ENCODE measurements at regions not wholly inside any gene's neighbourhood (a gene's known extent, or its start where the extent isn't known, plus 50 kb on each side); places are given as distances from the start of the nearest gene placed in this dataset.

DNA sequence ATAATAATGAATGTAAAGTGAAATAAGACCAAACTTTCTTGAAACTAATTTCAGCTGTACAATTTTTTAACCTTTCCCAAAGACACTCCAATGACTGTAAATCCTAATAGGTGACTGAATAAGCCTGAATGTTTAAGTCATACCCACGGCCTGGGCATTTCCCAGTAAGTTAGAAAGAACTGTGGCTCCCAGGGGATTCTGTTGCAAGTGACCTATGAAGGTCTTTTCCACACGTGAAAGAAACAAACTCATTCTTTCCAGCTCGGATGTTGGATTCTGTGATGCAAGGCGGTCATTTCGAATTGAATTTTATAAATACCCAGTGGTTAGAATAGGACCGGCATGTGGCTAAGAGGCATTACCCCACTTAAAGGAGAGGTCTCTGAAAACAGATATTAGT lies 1134.4 kb downstream of the GALC start:
- TF ChIP-seq, protein P1, sequence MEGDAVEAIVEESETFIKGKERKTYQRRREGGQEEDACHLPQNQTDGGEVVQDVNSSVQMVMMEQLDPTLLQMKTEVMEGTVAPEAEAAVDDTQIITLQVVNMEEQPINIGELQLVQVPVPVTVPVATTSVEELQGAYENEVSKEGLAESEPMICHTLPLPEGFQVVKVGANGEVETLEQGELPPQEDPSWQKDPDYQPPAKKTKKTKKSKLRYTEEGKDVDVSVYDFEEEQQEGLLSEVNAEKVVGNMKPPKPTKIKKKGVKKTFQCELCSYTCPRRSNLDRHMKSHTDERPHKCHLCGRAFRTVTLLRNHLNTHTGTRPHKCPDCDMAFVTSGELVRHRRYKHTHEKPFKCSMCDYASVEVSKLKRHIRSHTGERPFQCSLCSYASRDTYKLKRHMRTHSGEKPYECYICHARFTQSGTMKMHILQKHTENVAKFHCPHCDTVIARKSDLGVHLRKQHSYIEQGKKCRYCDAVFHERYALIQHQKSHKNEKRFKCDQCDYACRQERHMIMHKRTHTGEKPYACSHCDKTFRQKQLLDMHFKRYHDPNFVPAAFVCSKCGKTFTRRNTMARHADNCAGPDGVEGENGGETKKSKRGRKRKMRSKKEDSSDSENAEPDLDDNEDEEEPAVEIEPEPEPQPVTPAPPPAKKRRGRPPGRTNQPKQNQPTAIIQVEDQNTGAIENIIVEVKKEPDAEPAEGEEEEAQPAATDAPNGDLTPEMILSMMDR (IDR thresholded peaks at IDR 0.05; ENCODE audit: low read depth, low read length, poor library complexity, severe bottlenecking), result no peak
- no peak for TF ChIP-seq EZH2phosphoT487 (IDR thresholded peaks at IDR 0.05; ENCODE audit: borderline replicate concordance, low read length)
